Stomach (tissue), 4 donors: ENCODE measurements at regions not wholly inside any gene's neighbourhood (a gene's known extent, or its start where the extent isn't known, plus 50 kb on each side); places are given as distances from the start of the nearest gene placed in this dataset.

Experiments
- CTCF ChIP-seq, 7 experiments: fragments of 450-650 bp in 4 of 7; fragments of 200-600 bp in 3 of 7; sonication (generic) in 3 of 7; IDR thresholded peaks; one replicate each; pipeline ENCODE4 v1.5.1; 2016 to 2019; ENCODE audit warnings: antibody characterized with exemption in 7 of 7, control low read depth in 2 of 7, mild to moderate bottlenecking in 1 of 7
- POLR2A ChIP-seq, 4 donors: fragments of 450-650 bp; IDR thresholded peaks; one replicate each; pipeline ENCODE4 v1.6.1; 2016; ENCODE audit warnings: antibody characterized with exemption in 4 of 4, control low read depth in 2 of 4, mild to moderate bottlenecking in 1 of 4, moderate library complexity in 1 of 4
- POLR2AphosphoS5 ChIP-seq, 3 donors: sonication (generic); formaldehyde crosslinking; IDR thresholded peaks; one replicate each; pipeline ENCODE4 v1.6.1; 2016; ENCODE audit warnings: antibody characterized with exemption in 3 of 3

DNA sequence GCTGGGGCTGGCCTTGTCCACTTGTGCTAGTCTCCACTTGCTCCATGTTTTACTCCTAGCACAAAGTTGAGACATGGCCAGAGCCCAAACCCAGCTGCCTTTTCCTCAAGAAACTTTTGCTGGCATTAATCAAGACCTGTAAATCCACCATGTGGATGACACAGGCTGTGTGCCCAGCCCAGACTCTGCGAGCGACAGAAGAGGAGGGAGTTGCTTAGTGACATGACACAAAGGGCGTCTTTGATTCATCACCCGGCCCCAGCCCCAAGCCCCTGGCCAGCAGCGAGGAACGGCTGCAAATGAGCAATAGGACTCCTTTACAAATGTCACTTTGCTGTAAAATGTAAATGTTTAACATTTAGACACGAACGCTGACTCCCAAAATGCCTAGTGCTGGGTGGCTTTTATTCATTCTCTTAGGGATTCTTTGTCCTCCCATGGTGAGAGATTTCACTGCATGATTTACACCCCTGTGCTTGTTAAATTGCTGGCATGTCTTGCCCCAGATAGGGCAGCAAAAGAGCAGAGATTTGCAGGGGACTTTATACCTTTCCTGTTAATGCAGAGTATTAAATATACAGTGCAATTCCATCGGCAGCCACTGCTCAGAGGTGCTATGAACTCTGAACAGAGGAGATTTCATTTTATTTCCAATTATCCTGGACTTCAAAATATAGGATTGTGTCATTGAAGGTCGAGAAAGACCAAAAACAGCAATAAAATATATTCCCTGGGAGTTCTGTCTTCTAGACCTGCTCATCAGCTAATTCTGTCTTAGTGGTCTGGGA lies 263.6 kb upstream of the NCAM1 start:
- TF ChIP-seq CTCF (IDR thresholded peaks at IDR 0.05) (peak in 1 of 7 experiments; percentile 15), POLR2AphosphoS5 (IDR thresholded peaks at IDR 0.05) (no peak), POLR2A (IDR thresholded peaks at IDR 0.05) (no peak)
